Epithelial cell of esophagus (primary cell): ENCODE measurements at regions not wholly inside any gene's neighbourhood (a gene's known extent, or its start where the extent isn't known, plus 50 kb on each side); places are given as distances from the start of the nearest gene placed in this dataset.

Experiments used
- DNase-seq: peaks from one replicate; pipeline ENCODE4 v3.0.0; 2010; ENCODE audit warnings: low read depth
- H3K4me3 ChIP-seq: 2 replicates; pipeline ENCODE4 v1.5.1; 2011; ENCODE audit warnings: mild to moderate bottlenecking, low read length, control low read depth
- TF ChIP-seq, protein P1 (sequence below): IDR thresholded peaks from 2 replicates; pipeline ENCODE4 v1.5.1; 2011; ENCODE audit warnings: low read depth, mild to moderate bottlenecking, low read length, control low read depth, inconsistent platforms; ENCODE audit not compliant: insufficient read depth; ENCODE audit errors: missing control alignments

DNA sequence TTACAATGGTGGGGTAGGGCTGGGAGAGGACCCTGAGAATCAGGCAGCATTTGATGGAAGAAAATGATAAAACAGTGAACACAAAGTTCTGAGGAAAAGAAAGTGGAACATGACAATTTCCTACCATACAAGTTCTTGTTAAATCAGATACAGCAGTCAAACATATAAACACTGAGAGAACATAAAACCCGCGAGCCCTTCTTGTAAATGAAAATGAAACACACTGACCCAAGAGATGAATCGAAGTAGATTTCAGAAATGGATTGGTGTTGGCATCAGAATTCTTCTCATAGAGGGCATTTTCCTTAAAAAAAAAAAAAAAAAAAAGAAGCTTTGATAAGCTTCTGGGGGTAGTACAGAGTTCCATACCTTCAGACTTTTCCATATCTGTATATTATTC, 134.7 kb upstream of the TMEM45B start:
- no peak for DNase-seq
- H3K4me3 ChIP-seq = no peak overlapping the region
- TF ChIP-seq, protein P1, sequence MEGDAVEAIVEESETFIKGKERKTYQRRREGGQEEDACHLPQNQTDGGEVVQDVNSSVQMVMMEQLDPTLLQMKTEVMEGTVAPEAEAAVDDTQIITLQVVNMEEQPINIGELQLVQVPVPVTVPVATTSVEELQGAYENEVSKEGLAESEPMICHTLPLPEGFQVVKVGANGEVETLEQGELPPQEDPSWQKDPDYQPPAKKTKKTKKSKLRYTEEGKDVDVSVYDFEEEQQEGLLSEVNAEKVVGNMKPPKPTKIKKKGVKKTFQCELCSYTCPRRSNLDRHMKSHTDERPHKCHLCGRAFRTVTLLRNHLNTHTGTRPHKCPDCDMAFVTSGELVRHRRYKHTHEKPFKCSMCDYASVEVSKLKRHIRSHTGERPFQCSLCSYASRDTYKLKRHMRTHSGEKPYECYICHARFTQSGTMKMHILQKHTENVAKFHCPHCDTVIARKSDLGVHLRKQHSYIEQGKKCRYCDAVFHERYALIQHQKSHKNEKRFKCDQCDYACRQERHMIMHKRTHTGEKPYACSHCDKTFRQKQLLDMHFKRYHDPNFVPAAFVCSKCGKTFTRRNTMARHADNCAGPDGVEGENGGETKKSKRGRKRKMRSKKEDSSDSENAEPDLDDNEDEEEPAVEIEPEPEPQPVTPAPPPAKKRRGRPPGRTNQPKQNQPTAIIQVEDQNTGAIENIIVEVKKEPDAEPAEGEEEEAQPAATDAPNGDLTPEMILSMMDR = no peak

DNA sequence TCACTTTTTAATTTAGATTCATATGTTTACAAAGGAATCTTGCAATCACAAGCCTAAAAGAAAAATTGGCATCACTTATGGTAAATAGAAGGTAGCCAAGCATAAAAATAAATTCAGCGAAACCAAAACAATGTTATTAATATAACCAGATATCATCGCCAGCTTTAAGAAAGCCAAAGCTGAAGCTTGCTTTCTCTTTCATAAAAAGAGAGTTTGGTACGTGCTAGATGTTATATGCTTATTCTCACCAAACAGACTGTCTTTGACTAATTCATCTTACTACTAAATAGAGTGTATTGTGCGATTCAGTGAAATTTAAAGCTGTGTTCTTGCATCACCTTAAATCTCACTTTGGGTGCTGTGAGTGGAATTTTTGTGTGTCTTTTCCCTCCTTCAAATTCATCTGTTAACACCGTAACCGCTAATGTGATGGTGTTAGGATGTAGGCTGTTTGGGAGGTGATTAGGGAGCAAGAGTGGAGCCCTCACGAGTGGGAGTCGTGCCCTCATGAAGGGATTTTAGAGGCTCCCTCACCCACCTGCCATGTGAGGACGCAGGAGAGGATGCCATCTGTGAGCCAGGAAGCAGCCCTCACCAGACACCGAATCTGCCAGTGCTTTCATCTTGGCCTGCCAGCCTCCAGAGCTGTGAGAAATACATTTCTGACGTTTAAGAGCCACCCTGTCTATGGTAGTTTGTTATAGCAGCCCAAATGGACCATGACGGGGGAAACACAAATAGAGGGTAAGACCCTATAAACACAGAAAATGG, 134.1 kb upstream of the TMEM45B start:
- no peak for DNase-seq
- H3K4me3 ChIP-seq = no peak overlapping the region
- TF ChIP-seq, protein P1 = no peak

DNA sequence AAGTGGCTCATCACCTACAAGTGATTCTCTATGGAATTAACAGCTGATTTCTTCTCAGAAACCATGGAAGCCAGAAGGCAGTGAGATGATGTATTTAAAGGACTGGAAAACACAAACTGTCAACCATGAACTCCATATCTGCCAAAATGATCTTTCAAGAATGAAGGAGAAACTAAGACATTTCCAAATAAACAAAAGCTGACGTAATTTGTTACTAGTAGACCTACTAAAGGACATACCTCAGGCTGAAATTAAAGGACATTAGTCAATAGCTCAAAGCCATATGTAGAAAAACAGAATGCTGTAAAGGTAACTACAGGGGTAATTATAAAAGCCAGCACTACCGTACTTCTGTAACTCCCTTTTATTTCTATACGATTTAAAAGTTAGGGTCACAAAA, 129.4 kb upstream of the TMEM45B start:
- H3K4me3 ChIP-seq = no peak overlapping the region
- TF ChIP-seq, protein P1 = no peak
- DNase-seq = no peak

DNA sequence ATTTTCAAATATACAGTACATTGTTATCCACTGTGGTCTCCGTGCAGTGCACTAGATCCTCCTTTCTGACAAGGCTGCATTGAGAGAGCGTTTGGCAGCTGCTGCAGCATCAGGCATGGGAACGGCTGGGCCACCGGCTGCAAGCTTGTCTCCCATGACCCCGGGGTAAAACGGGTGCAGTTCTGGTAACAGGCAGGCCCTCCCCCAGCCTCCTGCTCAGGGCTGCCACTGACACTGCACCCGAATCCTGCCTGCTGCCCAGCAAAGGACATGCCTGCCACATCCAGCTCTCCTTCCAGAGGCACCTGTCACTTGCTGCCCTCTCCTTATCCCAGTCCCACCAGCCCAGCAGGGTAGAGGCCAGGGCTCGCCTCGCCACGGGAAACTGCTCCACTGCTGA, 124.5 kb upstream of the TMEM45B start:
- no peak overlapping the region for H3K4me3 ChIP-seq
- TF ChIP-seq, protein P1 = no peak
- DNase-seq = no peak

DNA sequence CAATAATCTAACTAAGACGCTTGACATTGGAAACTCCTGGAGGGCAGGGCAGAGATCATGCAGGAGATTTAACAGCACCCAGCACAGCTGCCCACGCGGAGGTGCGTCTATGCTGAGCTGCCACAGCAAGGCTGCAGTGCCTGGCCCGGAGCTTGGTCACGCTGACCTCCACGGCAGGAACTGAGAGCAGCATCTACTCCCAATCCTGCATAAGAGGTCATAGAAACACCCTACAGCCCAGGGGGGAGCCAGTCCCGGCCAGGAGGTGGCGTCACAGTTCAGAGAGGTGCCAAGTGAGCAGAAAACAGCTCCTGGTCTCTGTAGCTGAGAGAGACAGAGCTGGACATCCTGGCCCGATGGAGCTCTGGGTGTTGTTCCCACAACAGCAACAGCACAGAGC, 121.1 kb upstream of the TMEM45B start:
- TF ChIP-seq, protein P1 = no peak
- no peak overlapping the region for H3K4me3 ChIP-seq
- no peak for DNase-seq

DNA sequence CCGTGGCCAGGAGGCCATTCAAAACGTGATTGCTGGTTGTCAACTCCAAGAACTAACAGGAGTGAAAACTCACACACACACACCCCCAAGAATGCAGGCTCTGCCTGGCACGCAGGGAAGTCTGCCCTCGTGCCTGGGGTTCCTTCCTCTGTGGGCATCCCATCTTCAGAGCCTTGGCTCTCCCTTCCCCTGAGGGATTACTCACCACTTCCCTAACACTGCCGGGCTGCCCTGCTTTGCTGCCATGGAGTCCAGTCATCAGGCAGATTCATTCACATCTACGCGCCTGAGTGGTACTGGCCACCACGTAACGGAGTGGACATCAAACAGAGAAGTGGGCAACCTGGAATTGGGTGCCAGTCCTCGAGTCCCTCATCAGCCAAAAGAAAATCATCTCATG, 120.7 kb upstream of the TMEM45B start:
- H3K4me3 ChIP-seq = no peak overlapping the region
- TF ChIP-seq, protein P1 = no peak
- peak; percentile 52 for DNase-seq
